ENCODE measurements at regions not wholly inside any gene's neighbourhood (a gene's known extent, or its start where the extent isn't known, plus 50 kb on each side); places are given as distances from the start of the nearest gene placed in this dataset.
"Not testable (repeated sequence)": the region's sequence is repeated elsewhere in the genome, so short reads cannot be mapped to it uniquely, and the experiment has no call there.

DNA sequence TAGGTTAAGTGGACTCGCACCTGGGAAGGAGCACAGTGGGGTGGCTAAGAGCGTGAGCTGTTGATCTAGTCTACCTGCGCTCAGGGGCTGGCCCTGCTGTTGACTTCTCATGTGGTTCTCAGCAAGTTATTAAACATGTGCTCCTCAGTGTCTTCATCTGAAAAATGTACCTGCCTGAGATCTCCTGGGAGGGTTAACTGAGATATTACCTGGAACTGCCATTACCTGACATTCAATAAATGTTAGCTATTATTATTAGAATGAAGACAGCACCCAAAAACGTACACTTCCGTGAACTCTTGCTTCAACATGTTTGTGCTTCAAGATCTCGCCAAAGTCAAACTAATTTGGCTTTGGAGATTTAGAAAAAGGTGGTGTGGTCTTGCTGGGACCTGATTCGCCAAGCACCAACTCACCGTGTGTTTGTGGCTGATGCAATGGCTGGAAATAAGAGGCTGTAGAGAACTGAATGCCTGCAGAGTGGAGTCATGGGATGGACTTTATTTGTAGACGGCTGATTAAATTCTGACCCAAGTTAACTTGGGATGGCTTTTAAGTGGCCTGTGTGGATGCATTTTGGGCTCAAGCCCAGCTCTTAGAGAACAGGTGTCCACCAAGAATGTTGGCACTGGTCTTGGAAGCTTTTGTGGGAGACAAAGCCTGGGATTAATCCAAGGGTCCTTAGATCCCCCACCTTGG, 692.9 kb downstream of the QKI start:
- no peak for DNase-seq (ENCODE audit: low read depth in 2 of 2)

GRCh38 chr6:164106345-164106769, 691.8 kb downstream of the QKI start:
- DNase-seq (ENCODE audit: low read depth in 2 of 2) = no peak

DNA sequence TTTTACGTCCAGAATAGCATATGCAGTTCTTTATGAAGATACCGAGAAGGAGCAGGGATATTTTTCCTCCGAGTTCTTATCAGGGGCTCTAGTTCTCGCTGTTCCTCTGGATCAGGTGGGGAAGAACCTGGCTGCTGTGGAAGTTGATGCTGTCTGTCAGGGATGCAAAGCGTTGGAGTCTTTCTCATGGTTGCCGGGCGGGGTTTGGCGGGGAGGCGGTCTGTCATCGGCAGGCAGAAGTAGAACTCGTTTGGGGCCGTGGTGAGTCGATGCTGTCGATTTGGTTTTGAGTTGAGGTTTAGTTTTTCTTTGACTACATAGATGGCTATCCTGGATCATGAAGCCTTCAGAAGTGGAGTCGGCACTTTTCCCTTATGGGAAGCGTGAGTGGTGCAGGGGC, 691.2 kb downstream of the QKI start:
- DNase-seq (ENCODE audit: low read depth in 2 of 2) = no peak

- DNase-seq (ENCODE audit: low read depth in 2 of 2) = no peak
Observed at GRCh38 chr6:164104432-164104831, 689.9 kb downstream of the QKI start.

DNA sequence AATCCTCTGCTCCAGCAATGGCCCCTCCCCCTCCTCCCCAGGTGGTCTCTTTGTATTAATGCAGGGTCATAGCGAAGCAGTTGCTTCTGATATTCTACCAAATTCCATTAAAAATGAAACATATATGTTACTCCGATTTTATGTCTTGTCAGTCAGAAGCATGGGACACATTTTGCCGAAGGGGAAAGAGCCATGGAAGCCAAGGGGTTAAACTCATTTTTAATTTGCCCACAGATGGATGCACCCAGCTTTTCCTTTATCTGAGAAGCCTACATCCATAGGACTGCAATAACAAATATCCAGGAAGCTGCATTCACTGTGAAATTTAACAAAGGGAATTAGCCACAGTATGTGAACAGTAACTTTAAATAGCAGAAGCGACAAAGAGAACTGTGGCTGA, 688.2 kb downstream of the QKI start:
- DNase-seq (ENCODE audit: low read depth in 2 of 2) = no peak

DNA sequence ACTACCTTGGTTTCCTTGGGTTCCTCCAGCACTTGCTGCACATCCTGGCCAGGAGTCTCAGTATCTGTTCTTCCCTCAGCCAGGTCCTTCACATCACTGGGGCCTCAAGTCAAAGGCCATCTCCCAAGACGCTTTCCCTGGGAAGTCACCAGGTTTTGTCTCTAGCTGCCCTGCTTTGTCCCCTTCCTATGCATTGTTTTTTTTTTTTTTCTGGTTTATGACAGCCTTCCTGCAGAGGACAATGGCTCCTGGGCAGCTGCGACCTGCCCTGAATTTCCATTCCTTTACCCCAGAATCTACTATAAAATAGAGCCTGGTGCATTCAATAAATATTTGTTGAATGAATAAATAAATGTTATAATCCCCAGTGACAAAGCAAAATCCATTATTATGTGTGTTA, 687.3 kb downstream of the QKI start:
- no peak for DNase-seq (ENCODE audit: low read depth in 2 of 2)

DNA sequence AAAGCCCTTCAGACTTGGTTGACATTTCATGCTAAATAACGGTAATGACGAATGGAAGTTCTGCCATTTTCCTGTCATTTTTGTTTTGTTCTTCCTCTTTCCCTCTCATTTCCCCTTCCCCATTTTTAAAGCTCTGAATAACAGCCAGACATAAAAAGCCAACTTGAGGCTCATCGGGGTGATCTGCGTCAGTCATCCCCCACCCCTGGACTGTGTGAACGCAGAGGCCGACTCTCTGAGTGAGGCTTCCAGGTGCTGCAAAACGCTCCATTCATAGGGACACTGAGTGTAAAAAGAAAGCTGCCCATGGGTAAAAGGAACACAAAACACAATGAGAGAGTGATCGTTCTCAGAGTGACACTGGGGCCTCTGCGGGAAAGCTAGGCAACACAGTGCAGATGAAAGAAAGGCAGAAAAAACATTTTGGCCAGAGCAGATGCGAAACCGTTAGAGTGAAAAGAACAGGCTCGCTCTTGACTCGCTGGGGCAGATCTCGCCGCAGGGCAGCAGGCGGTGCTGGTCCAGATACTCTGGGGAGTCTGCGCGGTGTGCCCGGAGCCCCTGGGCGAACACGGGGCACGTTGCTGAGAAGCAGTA, 684.8 kb downstream of the QKI start:
- no peak for DNase-seq (ENCODE audit: low read depth in 2 of 2)

- DNase-seq (ENCODE audit: low read depth in 2 of 2) = no peak
Observed at GRCh38 chr6:164098857-164099267, 684.3 kb downstream of the QKI start.

DNA sequence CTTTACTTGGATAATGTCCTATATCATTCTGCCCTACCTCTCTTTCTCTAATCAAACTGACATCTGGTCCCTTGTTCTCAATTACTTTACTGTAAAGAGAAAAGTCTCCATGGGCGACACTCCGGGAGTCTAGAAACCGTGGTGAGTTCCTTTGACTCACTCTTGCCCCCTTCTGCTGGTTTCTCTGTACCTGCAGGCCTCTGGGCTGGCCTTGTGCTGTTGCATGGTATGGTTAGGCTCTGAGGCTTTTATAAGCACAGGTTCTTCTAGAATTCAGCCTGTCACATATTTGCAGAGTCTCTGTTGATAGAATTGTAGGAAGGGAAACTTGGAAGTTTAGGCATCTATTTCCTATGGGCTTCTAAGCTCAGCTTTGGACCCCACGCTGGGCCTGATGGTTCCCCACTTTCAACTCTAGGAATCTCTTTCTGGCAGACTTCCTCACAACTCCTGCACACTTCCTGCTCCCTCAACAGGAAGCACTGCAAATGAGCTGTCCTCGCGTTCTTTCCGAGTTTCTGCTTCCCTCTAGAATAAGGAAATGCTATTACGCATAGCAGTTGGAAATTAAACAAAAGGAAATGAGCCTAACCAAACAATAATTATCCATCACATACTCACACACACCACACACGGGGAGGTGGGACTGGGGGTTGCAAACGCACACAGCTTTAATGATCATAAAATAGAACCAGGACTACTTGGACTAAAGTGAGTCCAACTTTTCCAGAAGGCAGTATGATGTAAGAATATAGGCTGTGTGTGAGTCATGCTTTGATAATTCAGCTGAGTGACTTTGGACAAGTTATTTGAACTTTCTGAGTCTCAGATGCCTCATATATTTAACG, 683.3 kb downstream of the QKI start:
- DNase-seq (ENCODE audit: low read depth in 2 of 2) = no peak

GRCh38 chr6:164097056-164097455, 682.5 kb downstream of the QKI start:
- DNase-seq (ENCODE audit: low read depth in 2 of 2) = no peak

- DNase-seq (ENCODE audit: low read depth in 2 of 2) = no peak
Observed at GRCh38 chr6:164095056-164095455, 680.5 kb downstream of the QKI start.

DNA sequence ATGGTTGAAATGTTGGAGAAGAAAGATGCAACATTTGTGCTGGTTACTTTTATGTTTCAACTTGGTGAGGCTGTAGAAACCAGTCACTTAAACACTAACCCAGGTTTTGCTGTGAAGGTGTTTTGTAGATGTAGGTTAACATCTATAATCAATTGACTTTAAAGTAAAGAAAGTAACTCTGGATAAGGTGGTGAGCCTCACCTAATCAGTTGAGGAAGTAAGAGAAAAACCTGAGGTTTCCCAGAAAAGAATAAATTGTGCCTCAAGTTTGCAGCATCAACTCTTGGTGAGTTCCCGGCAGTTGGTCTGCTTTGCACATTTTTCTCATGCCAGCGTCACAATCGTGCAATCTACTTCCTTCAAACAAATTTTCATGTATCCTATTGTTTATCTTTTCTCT, 673.4 kb downstream of the QKI start:
- DNase-seq (ENCODE audit: low read depth in 2 of 2) = no peak

GRCh38 chr6:164087211-164087610, 672.7 kb downstream of the QKI start:
- DNase-seq (ENCODE audit: low read depth in 2 of 2) = no peak

DNA sequence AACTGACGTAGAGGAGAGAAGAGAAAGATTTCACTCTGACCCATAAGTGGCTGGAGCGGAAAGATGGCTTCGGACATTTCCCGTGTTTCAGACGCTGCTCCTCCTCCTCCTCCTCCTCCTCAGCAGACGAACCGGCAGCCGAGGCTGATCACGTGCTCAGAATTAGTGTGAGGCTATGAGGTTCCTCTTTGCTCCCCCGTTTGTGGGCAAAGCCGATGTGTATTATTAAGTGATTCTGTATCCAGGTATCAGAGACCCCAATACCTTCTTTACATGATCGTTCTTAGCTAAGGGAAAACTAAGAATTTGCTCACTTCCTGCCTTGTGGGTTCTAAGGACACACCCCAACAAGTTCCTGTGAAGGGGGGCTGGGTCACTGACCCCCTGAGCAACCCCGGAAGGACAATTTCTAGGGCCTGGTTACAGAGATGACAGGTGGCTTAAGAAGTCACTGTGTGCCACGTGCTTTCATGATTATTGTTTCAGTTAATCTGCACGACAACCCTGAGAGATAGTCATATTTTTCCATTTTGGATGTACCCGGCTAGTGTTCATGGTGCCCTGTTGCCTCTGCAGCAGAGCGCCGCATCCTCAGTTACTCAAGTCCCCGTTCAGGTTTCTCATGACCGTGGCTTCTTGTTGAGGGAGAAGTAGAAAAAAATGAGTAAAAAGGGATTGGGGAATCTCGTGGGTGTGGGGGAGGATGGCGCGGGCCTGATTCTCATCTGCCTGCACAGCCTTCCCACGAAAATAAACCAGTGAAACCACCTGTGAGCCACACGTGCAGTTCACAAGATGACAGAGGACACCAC, 671.8 kb downstream of the QKI start:
- no peak for DNase-seq (ENCODE audit: low read depth in 2 of 2)

DNA sequence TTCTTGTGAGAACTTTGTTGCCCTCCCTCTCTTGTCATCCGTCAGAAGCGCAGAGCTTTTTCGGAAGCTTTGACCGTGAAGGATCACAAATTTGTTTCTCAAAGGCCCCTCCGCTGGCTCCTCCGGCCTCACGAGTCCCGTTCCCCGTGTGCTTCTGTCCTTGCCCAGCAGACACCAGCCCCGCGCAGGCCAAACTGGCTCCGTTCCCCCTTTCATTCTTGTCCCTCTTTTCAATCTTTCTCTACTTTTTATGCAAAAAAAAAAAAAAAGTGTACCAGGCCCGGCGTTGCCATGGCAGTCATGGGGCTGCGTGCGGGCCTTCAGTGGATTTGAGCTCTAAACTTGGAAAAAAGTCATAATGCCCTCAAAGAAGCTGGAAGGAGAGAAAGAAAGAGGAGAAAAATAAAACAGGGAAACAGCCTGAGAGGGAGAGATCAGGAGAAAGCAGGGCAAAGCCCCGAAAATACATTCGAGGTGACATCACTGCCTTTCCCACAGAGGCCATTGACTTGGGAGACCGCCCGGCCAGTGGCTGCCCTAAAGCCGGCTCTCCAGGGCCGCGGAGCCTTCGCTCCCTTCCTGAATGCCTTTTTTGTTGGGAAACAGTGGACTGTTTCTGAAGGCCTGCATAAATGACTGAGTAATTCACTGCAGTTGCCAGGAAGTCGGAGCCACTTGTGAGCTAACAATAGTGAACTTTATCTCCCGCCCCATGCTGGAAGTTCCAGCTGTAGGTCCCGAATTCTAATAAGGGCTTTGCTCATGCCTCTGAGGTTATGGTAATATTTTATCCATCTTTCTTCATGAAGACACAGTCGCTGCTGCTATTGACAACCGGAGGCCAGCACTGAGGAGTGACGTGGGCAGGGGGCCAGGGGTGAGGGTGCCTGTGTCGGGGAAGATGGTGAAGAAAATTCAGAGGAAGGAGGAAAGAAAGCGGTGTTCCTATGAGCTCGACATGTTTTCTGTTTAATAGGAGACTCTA, 670.9 kb downstream of the QKI start:
- DNase-seq (ENCODE audit: low read depth in 2 of 2) = no peak

DNA sequence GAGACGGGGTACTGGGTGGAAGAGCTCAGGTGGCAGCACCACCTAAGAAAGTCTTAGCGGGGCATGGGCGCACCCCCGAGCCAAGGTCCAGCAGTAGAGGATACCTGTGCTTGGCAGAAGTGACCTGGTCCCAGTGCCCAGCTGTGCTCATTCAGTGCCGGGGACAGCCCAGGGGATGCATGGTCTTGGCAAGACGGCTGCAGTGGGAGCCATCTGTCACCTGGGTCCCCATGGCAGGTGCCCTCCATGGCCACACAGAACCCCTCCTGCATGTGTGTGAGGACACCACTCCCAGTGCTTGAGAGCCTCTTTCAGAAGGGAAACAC, 664.7 kb downstream of the QKI start:
- DNase-seq (ENCODE audit: low read depth in 2 of 2) = no peak

GRCh38 chr6:164078532-164079274, 664.2 kb downstream of the QKI start:
- no peak for DNase-seq (ENCODE audit: low read depth in 2 of 2)

DNA sequence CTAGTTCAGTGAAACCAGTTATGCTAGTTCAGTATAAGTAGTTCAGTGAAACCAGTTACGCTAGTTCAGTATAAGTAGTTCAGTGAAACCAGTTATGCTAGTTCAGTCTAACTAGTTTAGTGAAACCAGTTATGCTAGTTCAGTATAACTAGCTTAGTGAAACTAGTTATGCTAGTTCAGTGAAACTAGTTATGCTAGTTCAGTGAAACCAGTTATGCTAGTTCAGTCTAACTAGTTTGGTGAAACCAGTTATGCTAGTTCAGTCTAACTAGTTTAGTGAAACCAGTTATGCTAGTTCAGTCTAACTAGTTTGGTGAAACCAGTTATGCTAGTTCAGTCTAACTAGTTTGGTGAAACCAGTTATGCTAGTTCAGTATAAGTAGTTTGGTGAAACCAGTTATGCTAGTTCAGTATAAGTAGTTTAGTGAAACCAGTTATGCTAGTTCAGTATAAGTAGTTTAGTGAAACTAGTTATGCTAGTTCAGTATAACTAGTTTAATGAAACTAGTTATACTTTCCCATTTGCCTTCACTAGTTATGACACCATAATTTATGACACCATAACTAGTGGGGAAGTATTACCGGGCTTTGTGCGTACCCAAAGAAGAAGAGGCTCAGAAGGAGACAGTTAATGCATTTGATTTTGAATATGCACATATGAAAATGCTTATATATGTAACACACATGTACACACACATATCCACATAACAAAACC, 662.5 kb downstream of the QKI start:
- not testable (repeated sequence) for DNase-seq (ENCODE audit: low read depth in 2 of 2)

DNA sequence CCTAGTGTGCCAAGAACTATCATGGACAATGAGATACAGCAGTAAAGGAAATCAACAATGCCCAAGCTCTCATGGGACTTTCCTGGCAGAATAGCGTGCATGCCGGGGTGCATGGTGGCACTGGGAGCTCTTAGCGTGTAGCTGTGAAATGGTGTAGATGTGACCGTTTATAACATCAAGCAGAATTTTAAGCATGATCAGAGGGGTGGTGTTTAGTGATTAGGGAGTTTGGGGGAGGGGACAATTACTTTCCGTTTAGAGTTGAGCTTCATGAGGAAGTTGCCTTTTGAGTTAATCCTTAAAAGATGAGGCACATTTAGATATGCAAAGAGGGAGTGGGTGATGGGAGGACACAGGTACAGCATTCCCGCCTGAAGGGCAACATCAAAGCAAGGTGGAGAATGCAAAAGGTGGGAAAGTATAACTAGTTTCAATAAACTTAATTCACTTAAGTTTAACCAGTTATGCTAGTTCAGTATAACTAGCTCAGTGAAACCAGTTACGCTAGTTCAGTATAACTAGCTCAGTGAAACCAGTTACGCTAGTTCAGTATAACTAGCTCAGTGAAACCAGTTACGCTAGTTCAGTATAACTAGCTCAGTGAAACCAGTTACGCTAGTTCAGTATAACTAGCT, 661.6 kb downstream of the QKI start:
- no peak for DNase-seq (ENCODE audit: low read depth in 2 of 2)

Data from stimulated activated CD8-positive, alpha-beta memory T cell treated with anti-CD3 and anti-CD28 coated beads, Interleukin-7, amount 100 ng/mL, for 1 hour (primary cell).